ENCODE measurements at regions not wholly inside any gene's neighbourhood (a gene's known extent, or its start where the extent isn't known, plus 50 kb on each side); places are given as distances from the start of the nearest gene placed in this dataset.

DNA sequence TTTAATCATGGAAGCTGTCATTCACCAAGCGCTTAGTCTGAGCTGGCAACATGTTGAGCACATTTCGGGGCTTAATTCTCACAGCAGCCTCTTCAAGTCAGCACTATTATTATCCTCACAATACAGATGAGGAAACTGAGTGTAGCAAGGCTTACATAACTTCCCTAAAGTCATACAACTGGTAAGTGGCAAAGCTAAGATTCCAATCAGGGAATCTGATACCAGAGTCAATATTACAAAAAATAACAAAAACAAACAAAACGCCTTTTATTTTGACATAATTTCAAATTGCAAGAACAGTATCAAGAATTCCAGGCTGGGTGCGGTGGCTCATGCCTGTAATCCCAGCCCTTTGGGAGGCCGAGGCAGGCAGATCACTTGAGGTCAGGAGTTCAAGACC, 120.4 kb upstream of the DUSP21 start:
- Histone ChIP-seq H3K9me3 (no peaks in the 10 kb centered on the region), H3K4me1 (no peaks in the 10 kb centered on the region), H3K36me3 (no peaks in the 10 kb centered on the region), H3K27ac (no peak overlapping the region), H3K4me3 (no peak overlapping the region), H3K27me3 (no peaks in the 10 kb centered on the region)
- TF ChIP-seq CTCF (IDR thresholded peaks at IDR 0.05) (no peak), POLR2A (IDR thresholded peaks at IDR 0.05) (no peak)
- no peak for DNase-seq
- intact Hi-C loops (cut with DNase I; ENCODE audit: low total_unique reads): no loop called here

- TF ChIP-seq CTCF (IDR thresholded peaks at IDR 0.05): no peak
- TF ChIP-seq POLR2A (IDR thresholded peaks at IDR 0.05): no peak
- Histone ChIP-seq H3K27ac (no peak overlapping the region), H3K4me1 (no peaks in the 10 kb centered on the region), H3K9me3 (no peaks in the 10 kb centered on the region), H3K4me3 (no peak overlapping the region), H3K36me3 (no peaks in the 10 kb centered on the region), H3K27me3 (no peaks in the 10 kb centered on the region)
- intact Hi-C loops (cut with DNase I; ENCODE audit: low total_unique reads): no loop called here
- DNase-seq: no peak
Measured at GRCh38 chrX:44708470-44708869, 135.4 kb upstream of the DUSP21 start.

- intact Hi-C loops (cut with DNase I; ENCODE audit: low total_unique reads): no loop called here
Measured at GRCh38 chrX:44705817-44706551, 137.8 kb upstream of the DUSP21 start.

GRCh38 chrX:44698357-44698756, 145.5 kb upstream of the DUSP21 start:
- TF ChIP-seq POLR2A (IDR thresholded peaks at IDR 0.05) (no peak), CTCF (IDR thresholded peaks at IDR 0.05) (no peak)
- Histone ChIP-seq H3K4me3 (no peak overlapping the region), H3K27me3 (no peaks in the 10 kb centered on the region), H3K36me3 (no peaks in the 10 kb centered on the region), H3K27ac (no peak overlapping the region), H3K4me1 (no peaks in the 10 kb centered on the region), H3K9me3 (no peaks in the 10 kb centered on the region)
- DNase-seq: no peak
- intact Hi-C loops (cut with DNase I; ENCODE audit: low total_unique reads): no loop called here

More at GRCh38 chrX:44705817-44706551, 137.8 kb upstream of the DUSP21 start:
- no peak for DNase-seq
- H3K27me3 ChIP-seq: no peaks in the 10 kb centered on the region
- no peak overlapping the region for H3K27ac ChIP-seq
- TF ChIP-seq CTCF (IDR thresholded peaks at IDR 0.05) (no peak), POLR2A (IDR thresholded peaks at IDR 0.05) (no peak)
- H3K4me1 ChIP-seq: no peaks in the 10 kb centered on the region
- H3K4me3 ChIP-seq: no peak overlapping the region
- no peaks in the 10 kb centered on the region for H3K9me3 ChIP-seq
- H3K36me3 ChIP-seq: no peaks in the 10 kb centered on the region

- Histone ChIP-seq H3K27me3 (no peaks in the 10 kb centered on the region), H3K27ac (no peak overlapping the region), H3K9me3 (no peaks in the 10 kb centered on the region), H3K4me1 (no peaks in the 10 kb centered on the region), H3K4me3 (no peak overlapping the region), H3K36me3 (no peaks in the 10 kb centered on the region)
- no peak for TF ChIP-seq CTCF (IDR thresholded peaks at IDR 0.05)
- TF ChIP-seq POLR2A (IDR thresholded peaks at IDR 0.05): no peak
- intact Hi-C loops (cut with DNase I; ENCODE audit: low total_unique reads): no loop called here
- no peak for DNase-seq
Measured at GRCh38 chrX:44693255-44693654, 150.6 kb upstream of the DUSP21 start.
